ENCODE measurements at regions not wholly inside any gene's neighbourhood (a gene's known extent, or its start where the extent isn't known, plus 50 kb on each side); places are given as distances from the start of the nearest gene placed in this dataset.

GRCh38 chr5:109945723-109946480 lies 256.2 kb downstream of the MAN2A1 start:
- no peak for DNase-seq

GRCh38 chr5:109946610-109947009 lies 256.9 kb downstream of the MAN2A1 start:
- DNase-seq, result no peak

- no peak for DNase-seq
These were observed 257.9 kb downstream of the MAN2A1 start for GRCh38 chr5:109947667-109948066.

GRCh38 chr5:109950634-109951033 lies 260.9 kb downstream of the MAN2A1 start:
- DNase-seq, result no peak

GRCh38 chr5:109951348-109951747 lies 261.6 kb downstream of the MAN2A1 start:
- no peak for DNase-seq

GRCh38 chr5:109951758-109952157 lies 262.0 kb downstream of the MAN2A1 start:
- DNase-seq, result no peak

- no peak for DNase-seq
These were observed 264.0 kb downstream of the MAN2A1 start for GRCh38 chr5:109953761-109954160.

GRCh38 chr5:109956884-109957283 lies 267.2 kb downstream of the MAN2A1 start:
- no peak for DNase-seq

GRCh38 chr5:109958082-109958481 lies 268.4 kb downstream of the MAN2A1 start:
- DNase-seq, result no peak

GRCh38 chr5:109959652-109960051 lies 269.9 kb downstream of the MAN2A1 start:
- DNase-seq, result no peak

GRCh38 chr5:109961751-109962150 lies 272.0 kb downstream of the MAN2A1 start:
- no peak for DNase-seq

- no peak for DNase-seq
These were observed 273.3 kb downstream of the MAN2A1 start for GRCh38 chr5:109962882-109963603.

GRCh38 chr5:109964136-109964535 lies 274.4 kb downstream of the MAN2A1 start:
- DNase-seq, result no peak

GRCh38 chr5:109965634-109966033 lies 275.9 kb downstream of the MAN2A1 start:
- no peak for DNase-seq

GRCh38 chr5:109971968-109972367 lies 282.2 kb downstream of the MAN2A1 start:
- no peak for DNase-seq

GRCh38 chr5:109981979-109982378 lies 292.3 kb downstream of the MAN2A1 start:
- no peak for DNase-seq

GRCh38 chr5:109982966-109983534 lies 293.3 kb downstream of the MAN2A1 start:
- no peak for DNase-seq

- DNase-seq, result no peak
These were observed 297.0 kb downstream of the MAN2A1 start for GRCh38 chr5:109986726-109987125.

GRCh38 chr5:109987355-109987754 lies 297.6 kb downstream of the MAN2A1 start:
- no peak for DNase-seq

GRCh38 chr5:109987970-109988369 lies 298.2 kb downstream of the MAN2A1 start:
- DNase-seq, result no peak

GRCh38 chr5:109989161-109989560 lies 299.4 kb downstream of the MAN2A1 start:
- no peak for DNase-seq

GRCh38 chr5:109989994-109990722 lies 300.4 kb downstream of the MAN2A1 start:
- no peak for DNase-seq

GRCh38 chr5:109990723-109991359 lies 301.1 kb downstream of the MAN2A1 start:
- no peak for DNase-seq
